Neural progenitor cell (in vitro differentiated cells): ENCODE measurements at regions not wholly inside any gene's neighbourhood (a gene's known extent, or its start where the extent isn't known, plus 50 kb on each side); places are given as distances from the start of the nearest gene placed in this dataset.

ENCODE experiments used
- EZH2 ChIP-seq: fragments of 200-600 bp; sonication (generic); IDR thresholded peaks from 2 replicates; pipeline ENCODE4 v1.6.1; 2017; ENCODE audit warnings: antibody characterized with exemption, mild to moderate bottlenecking, moderate library complexity
- TF ChIP-seq, protein P1 (sequence below): fragments of 200-600 bp; sonication (generic); IDR thresholded peaks from 2 replicates; pipeline ENCODE4 v1.5.1; 2017; ENCODE audit warnings: antibody characterized with exemption, mild to moderate bottlenecking

DNA sequence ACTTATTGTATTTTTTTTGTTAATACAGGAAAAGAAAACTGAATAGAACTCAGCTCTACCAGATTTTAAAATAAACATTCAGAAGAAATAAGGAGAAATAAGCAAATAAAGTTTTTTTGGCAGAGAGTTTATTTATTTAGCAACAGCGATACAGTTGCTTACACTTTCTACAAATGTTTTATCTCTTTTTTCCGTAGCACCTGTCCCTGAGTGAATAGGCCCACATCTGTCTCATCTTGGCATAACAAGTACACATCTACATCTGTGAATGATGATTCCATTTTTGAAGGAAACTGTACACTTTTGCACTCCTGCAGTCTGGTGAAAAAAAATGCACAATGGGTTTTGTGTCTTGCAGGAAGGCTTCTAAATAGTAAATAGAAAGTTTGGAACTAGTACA, 783.6 kb upstream of the ZEB2 start:
- TF ChIP-seq, protein P1, sequence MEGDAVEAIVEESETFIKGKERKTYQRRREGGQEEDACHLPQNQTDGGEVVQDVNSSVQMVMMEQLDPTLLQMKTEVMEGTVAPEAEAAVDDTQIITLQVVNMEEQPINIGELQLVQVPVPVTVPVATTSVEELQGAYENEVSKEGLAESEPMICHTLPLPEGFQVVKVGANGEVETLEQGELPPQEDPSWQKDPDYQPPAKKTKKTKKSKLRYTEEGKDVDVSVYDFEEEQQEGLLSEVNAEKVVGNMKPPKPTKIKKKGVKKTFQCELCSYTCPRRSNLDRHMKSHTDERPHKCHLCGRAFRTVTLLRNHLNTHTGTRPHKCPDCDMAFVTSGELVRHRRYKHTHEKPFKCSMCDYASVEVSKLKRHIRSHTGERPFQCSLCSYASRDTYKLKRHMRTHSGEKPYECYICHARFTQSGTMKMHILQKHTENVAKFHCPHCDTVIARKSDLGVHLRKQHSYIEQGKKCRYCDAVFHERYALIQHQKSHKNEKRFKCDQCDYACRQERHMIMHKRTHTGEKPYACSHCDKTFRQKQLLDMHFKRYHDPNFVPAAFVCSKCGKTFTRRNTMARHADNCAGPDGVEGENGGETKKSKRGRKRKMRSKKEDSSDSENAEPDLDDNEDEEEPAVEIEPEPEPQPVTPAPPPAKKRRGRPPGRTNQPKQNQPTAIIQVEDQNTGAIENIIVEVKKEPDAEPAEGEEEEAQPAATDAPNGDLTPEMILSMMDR = no peak
- TF ChIP-seq EZH2 = no peak
